ENCODE measurements at regions not wholly inside any gene's neighbourhood (a gene's known extent, or its start where the extent isn't known, plus 50 kb on each side); places are given as distances from the start of the nearest gene placed in this dataset.

DNA sequence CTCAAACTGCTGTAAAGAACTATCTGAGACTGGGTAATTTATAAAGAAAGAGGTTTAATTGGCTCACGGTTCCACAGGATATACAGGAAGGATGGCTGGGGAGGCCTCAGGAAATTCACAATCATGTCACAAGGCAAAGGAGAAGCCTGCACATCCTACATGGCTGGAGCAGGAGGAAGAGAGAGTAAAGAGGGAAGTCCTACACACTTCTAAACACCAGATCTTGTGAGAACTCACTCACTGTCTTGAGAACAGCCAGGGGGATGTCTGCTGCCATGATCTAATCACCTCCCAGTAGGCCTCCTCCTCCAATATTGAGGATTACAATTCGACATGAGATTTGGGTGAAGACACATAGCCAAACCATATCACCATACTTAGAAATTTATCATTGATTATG lies 1307.0 kb upstream of the GJE1 start:
- TF ChIP-seq, protein P1, sequence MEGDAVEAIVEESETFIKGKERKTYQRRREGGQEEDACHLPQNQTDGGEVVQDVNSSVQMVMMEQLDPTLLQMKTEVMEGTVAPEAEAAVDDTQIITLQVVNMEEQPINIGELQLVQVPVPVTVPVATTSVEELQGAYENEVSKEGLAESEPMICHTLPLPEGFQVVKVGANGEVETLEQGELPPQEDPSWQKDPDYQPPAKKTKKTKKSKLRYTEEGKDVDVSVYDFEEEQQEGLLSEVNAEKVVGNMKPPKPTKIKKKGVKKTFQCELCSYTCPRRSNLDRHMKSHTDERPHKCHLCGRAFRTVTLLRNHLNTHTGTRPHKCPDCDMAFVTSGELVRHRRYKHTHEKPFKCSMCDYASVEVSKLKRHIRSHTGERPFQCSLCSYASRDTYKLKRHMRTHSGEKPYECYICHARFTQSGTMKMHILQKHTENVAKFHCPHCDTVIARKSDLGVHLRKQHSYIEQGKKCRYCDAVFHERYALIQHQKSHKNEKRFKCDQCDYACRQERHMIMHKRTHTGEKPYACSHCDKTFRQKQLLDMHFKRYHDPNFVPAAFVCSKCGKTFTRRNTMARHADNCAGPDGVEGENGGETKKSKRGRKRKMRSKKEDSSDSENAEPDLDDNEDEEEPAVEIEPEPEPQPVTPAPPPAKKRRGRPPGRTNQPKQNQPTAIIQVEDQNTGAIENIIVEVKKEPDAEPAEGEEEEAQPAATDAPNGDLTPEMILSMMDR (IDR thresholded peaks at IDR 0.05; ENCODE audit: insufficient read depth, low read length, poor library complexity, severe bottlenecking), result no peak
- TF ChIP-seq EZH2phosphoT487 (conservative IDR thresholded peaks at IDR 0.05; ENCODE audit: low read length), result no peak
